CD8-positive, alpha-beta memory T cell (primary cell): ENCODE measurements at regions not wholly inside any gene's neighbourhood (a gene's known extent, or its start where the extent isn't known, plus 50 kb on each side); places are given as distances from the start of the nearest gene placed in this dataset.

Source experiments
- CTCF ChIA-PET: fragments of 350-600 bp; sonication (Branson Sonifier 250); formaldehyde crosslinking; loops from one replicate; lab custom pipeline; 2021; ENCODE audit warnings: antibody characterized with exemption; lab: Charles Lee
- POLR2A ChIA-PET: fragments of 350-600 bp; sonication (Branson Sonifier 250); formaldehyde crosslinking; loops from one replicate; lab custom pipeline; 2021; ENCODE audit warnings: antibody characterized with exemption; lab: Charles Lee
- DNase-seq, 5 donors: peaks; one replicate each; pipeline versions ENCODE4 v3.0.0 to v3.0.0-alpha.2; 2020 to 2022; ENCODE audit warnings: mixed read lengths in 1 of 5
- H3K27ac ChIP-seq: one replicate; pipeline ENCODE4 v1.7.0; 2013; ENCODE audit warnings: low read depth, mild to moderate bottlenecking, low read length, moderate library complexity
- H3K27me3 ChIP-seq: 2 replicates; pipeline ENCODE4 v1.7.0; 2013; ENCODE audit warnings: low read length, mild to moderate bottlenecking; ENCODE audit not compliant: insufficient read depth, poor library complexity, severe bottlenecking
- H3K36me3 ChIP-seq: 2 replicates; pipeline ENCODE4 v1.7.0; 2013; ENCODE audit warnings: mild to moderate bottlenecking, low read length, moderate library complexity; ENCODE audit not compliant: insufficient read depth
- H3K4me1 ChIP-seq: 2 replicates; pipeline ENCODE4 v1.7.0; 2013; ENCODE audit warnings: mild to moderate bottlenecking, low read length, moderate library complexity; ENCODE audit not compliant: insufficient read depth
- H3K4me3 ChIP-seq: 2 replicates; pipeline ENCODE4 v1.7.0; 2013; ENCODE audit warnings: mild to moderate bottlenecking, low read length
- H3K9me3 ChIP-seq: 2 replicates; pipeline ENCODE4 v1.7.0; 2013; ENCODE audit warnings: mild to moderate bottlenecking, low read length
- H3K27ac Mint-ChIP-seq, 8 donors: one replicate each; pipeline ENCODE4 v1.8.0; 2020 to 2021; ENCODE audit warnings: mixed read lengths in 8 of 8, mild to moderate bottlenecking in 6 of 8, inconsistent platforms in 3 of 8, moderate library complexity in 3 of 8
- H3K27me3 Mint-ChIP-seq, 2 donors: one replicate each; pipeline ENCODE4 v1.8.0; 2020 to 2021; ENCODE audit warnings: mixed read lengths in 2 of 2, mild to moderate bottlenecking in 1 of 2, moderate library complexity in 1 of 2
- H3K36me3 Mint-ChIP-seq, 3 donors: one replicate each; pipeline ENCODE4 v1.8.0; 2020 to 2021; ENCODE audit warnings: mixed read lengths in 3 of 3, inconsistent platforms in 1 of 3, mild to moderate bottlenecking in 1 of 3
- H3K4me1 Mint-ChIP-seq, 3 donors: one replicate each; pipeline ENCODE4 v1.8.0; 2020 to 2021; ENCODE audit warnings: mixed read lengths in 3 of 3, inconsistent platforms in 1 of 3, mild to moderate bottlenecking in 1 of 3
- H3K4me3 Mint-ChIP-seq, 7 donors: one replicate each; pipeline ENCODE4 v1.8.0; 2020 to 2021; ENCODE audit warnings: mixed read lengths in 7 of 7, mild to moderate bottlenecking in 6 of 7, moderate library complexity in 4 of 7, inconsistent platforms in 2 of 7
- H3K9me3 Mint-ChIP-seq, 5 donors: one replicate each; pipeline ENCODE4 v1.8.0; 2020 to 2022; ENCODE audit warnings: mixed read lengths in 5 of 5, mild to moderate bottlenecking in 3 of 5, moderate library complexity in 2 of 5, inconsistent platforms in 1 of 5

DNA sequence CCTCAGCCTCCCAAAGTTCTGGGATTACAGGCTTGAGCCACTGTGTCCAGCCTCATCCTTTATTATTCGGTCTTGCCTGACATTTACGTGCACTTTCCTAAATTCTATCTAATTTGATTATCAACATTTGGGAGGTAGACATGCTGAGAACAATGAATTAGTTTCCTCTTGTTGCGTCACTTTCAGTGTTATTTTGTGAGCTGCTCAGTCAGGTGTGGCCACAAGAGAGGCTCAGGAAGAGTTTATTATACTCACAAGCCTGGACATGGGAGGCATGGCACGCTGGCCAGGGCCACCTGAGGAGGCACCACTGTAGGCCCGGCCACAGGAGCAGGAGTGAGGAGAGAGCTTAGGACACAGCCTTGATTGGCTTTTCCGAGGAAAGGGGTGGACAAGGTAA lies 59.7 kb upstream of the RBFOX2 start:
- no peaks in the 10 kb centered on the region for H3K4me1 Mint-ChIP-seq
- Histone ChIP-seq H3K9me3 (no peaks in the 10 kb centered on the region), H3K4me1 (no peaks in the 10 kb centered on the region), H3K36me3 (no peaks in the 10 kb centered on the region), H3K27me3 (no peaks in the 10 kb centered on the region), H3K4me3 (no peak overlapping the region), H3K27ac (no peak overlapping the region)
- H3K9me3 Mint-ChIP-seq, result peaks cover 0 to 3% (median 0%) of the 10 kb centered on the region in 5 donors
- H3K36me3 Mint-ChIP-seq, result no peaks in the 10 kb centered on the region
- CTCF ChIA-PET, result no interaction called here
- no peak overlapping the region for H3K27ac Mint-ChIP-seq
- DNase-seq, result no peak
- H3K27me3 Mint-ChIP-seq, result peaks cover 0 to 4% of the 10 kb centered on the region in 2 donors
- POLR2A ChIA-PET, result no interaction called here
- no peak overlapping the region for H3K4me3 Mint-ChIP-seq

DNA sequence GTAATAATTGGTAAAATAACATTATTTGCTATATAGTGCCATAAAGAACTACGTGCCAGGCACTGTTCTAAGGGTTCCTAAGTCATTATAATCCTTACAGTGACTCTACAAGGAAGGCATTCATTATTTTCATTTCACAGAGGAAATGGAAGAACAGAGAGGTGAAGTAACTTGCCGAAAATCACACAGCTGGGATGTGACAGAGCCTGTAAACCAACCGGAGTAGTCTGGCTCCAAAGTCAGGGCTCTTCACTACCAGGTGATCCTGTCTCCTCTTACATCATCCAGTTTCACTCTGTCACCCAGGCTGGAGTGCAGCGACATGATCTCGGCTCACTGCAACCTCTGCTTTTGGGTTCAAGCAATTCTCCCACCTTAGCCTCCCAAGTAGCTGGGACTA lies 59.2 kb upstream of the RBFOX2 start:
- Histone ChIP-seq H3K4me3 (no peak overlapping the region), H3K36me3 (no peaks in the 10 kb centered on the region), H3K27ac (no peak overlapping the region), H3K27me3 (no peaks in the 10 kb centered on the region), H3K9me3 (no peaks in the 10 kb centered on the region), H3K4me1 (no peaks in the 10 kb centered on the region)
- CTCF ChIA-PET, result no interaction called here
- Mint-ChIP-seq H3K27me3 (peaks cover 0 to 4% of the 10 kb centered on the region in 2 donors), H3K9me3 (peaks cover 0 to 3% (median 0%) of the 10 kb centered on the region in 5 donors), H3K4me3 (no peak overlapping the region), H3K36me3 (no peaks in the 10 kb centered on the region), H3K4me1 (no peaks in the 10 kb centered on the region), H3K27ac (no peak overlapping the region)
- DNase-seq, result no peak
- POLR2A ChIA-PET, result no interaction called here

DNA sequence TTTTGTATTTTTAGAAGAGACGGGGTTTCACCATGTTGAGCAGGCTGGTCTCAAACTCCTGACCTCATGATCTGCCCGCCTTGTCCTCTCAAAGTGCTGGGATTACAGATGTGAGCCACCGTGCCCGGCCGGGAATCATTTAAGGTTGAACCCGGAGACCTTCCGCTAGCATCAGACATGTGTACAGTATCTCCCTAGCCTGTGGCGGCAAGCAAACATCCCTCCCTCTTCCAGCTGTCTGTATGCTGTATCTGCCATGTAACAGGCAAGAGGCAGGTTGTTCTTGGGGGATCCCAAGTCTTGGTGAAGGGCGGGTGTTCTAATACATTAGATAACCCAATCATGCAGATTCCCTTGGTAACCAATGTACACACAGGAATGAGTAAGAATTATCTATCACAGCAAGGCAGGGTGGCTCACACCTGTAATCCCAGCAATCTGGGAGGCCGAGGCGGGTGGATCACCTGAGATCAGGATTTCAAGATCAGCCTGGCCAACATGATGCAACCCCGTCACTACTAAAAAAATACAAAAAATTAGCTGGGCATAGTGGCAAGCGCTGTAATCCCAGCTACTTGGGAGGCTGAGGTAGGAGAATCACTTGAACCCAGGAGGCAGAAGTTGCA lies 58.1 kb upstream of the RBFOX2 start:
- Histone ChIP-seq H3K4me1 (no peaks in the 10 kb centered on the region), H3K36me3 (no peaks in the 10 kb centered on the region), H3K9me3 (no peaks in the 10 kb centered on the region), H3K4me3 (no peak overlapping the region), H3K27me3 (no peaks in the 10 kb centered on the region), H3K27ac (no peak overlapping the region)
- Mint-ChIP-seq H3K4me1 (no peaks in the 10 kb centered on the region), H3K9me3 (no peaks in the 10 kb centered on the region), H3K4me3 (no peak overlapping the region), H3K27me3 (peaks cover 0 to 4% of the 10 kb centered on the region in 2 donors), H3K36me3 (no peaks in the 10 kb centered on the region), H3K27ac (no peak overlapping the region)
- CTCF ChIA-PET, result interaction anchor here (1.3 kb wide), 1 partner anchor 21 kb away, joined by 5 read pairs; no protein-coding TSS in a partner anchor
- DNase-seq, result no peak
- POLR2A ChIA-PET, result no interaction called here

DNA sequence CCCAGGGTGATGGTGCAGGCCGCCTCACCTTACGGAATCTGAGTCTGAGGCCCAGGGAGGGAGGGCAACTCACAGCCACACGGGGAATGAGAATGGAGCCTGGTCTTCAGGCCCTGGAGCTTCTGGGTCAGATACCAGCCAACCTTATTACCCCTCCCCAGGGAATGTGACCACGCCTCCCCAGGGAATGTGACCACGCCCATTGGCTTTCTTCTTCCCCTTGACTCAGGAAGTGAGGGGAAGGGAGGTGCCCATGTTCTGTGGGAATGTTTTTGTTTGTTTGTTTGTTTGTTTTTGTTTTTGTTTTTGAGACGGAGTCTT lies 57.5 kb upstream of the RBFOX2 start:
- no peaks in the 10 kb centered on the region for H3K9me3 ChIP-seq
- no peaks in the 10 kb centered on the region for H3K36me3 ChIP-seq
- H3K9me3 Mint-ChIP-seq, result no peaks in the 10 kb centered on the region
- CTCF ChIA-PET, result interaction anchor here (1.3 kb wide), 2 partner anchors 10 to 20 kb away, joined by 3 to 5 read pairs; no protein-coding TSS in a partner anchor
- no peaks in the 10 kb centered on the region for H3K27me3 ChIP-seq
- no peak overlapping the region for H3K27ac ChIP-seq
- no peak overlapping the region for H3K4me3 ChIP-seq
- H3K27me3 Mint-ChIP-seq, result peaks cover 0 to 4% of the 10 kb centered on the region in 2 donors
- no peaks in the 10 kb centered on the region for H3K4me1 Mint-ChIP-seq
- no peaks in the 10 kb centered on the region for H3K36me3 Mint-ChIP-seq
- H3K27ac Mint-ChIP-seq, result no peak overlapping the region
- no peaks in the 10 kb centered on the region for H3K4me1 ChIP-seq
- POLR2A ChIA-PET, result no interaction called here
- DNase-seq, result no peak
- no peak overlapping the region for H3K4me3 Mint-ChIP-seq

DNA sequence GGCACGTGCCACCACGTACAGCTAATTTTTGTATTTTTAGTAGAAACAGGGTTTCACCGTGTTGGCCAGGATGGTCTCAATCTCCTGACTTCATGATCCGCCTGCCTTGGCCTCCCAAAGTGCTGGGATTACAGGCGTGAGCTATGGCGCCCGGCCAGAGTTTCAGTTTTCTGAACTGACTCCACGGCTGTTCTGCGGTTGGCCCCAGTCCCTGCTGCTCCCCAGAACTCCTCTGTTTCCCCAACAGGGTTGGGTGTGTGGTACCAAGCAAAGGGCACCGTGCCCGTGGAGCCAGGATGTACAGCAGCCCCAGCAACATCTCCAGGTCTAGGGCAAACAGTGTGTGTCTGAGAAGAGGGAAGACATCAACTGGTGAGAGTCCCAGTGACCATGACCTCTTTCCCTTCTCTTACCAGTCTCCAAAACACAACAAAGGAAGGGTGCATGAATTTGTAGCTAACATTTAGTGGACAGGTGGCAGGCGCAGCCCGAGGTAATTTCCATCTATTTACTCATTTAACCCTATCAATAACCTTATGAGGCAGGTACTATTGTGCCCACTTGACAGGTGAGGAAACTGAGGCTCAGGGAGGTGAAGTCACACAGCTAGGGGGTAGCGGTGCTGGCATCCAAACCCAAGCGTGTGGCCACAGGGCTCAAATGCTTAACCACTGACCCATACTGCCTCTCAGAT lies 57.0 kb upstream of the RBFOX2 start:
- Mint-ChIP-seq H3K4me3 (no peak overlapping the region), H3K36me3 (no peaks in the 10 kb centered on the region), H3K27me3 (peaks cover 0 to 4% of the 10 kb centered on the region in 2 donors), H3K27ac (no peak overlapping the region), H3K9me3 (no peaks in the 10 kb centered on the region), H3K4me1 (no peaks in the 10 kb centered on the region)
- Histone ChIP-seq H3K4me3 (no peak overlapping the region), H3K27me3 (no peaks in the 10 kb centered on the region), H3K9me3 (no peaks in the 10 kb centered on the region), H3K27ac (no peak overlapping the region), H3K4me1 (no peaks in the 10 kb centered on the region), H3K36me3 (no peaks in the 10 kb centered on the region)
- DNase-seq, result no peak
- CTCF ChIA-PET, result interaction anchor here (1.2 to 1.3 kb wide), 2 partner anchors 10 to 20 kb away, joined by 3 to 4 read pairs; no protein-coding TSS in a partner anchor
- POLR2A ChIA-PET, result no interaction called here

DNA sequence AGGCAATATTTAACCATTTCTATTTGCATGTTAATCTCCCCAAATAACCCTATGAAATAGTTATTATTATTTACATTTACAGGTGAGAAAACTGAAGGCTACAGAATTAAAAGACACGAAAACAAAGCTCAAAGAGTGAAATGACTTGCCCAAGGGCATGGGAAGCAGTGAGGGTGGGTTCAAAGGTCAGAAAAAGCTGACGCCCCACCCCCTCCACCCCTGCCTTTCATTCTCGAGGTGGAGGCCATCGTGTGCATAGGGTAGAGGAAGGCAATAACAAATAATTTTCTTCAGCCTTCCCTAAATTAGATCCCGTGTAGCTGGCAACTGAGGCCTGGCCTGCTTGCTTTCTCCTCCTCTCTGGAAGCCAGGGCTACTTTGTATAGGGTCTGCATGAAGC lies 56.1 kb upstream of the RBFOX2 start:
- Mint-ChIP-seq H3K27ac (no peak overlapping the region), H3K4me1 (peaks cover 0 to 3% (median 0%) of the 10 kb centered on the region in 3 donors), H3K36me3 (no peaks in the 10 kb centered on the region), H3K27me3 (peaks cover 0 to 4% of the 10 kb centered on the region in 2 donors), H3K4me3 (no peak overlapping the region), H3K9me3 (no peaks in the 10 kb centered on the region)
- Histone ChIP-seq H3K27me3 (no peaks in the 10 kb centered on the region), H3K4me3 (no peak overlapping the region), H3K27ac (no peak overlapping the region), H3K9me3 (no peaks in the 10 kb centered on the region), H3K4me1 (no peaks in the 10 kb centered on the region), H3K36me3 (no peaks in the 10 kb centered on the region)
- CTCF ChIA-PET, result interaction anchor here (1.2 kb wide), 1 partner anchor 19 kb away, joined by 4 read pairs; no protein-coding TSS in a partner anchor
- POLR2A ChIA-PET, result interaction anchor here (0.7 kb wide), 1 partner anchor 51 kb away, joined by 4 read pairs; no protein-coding TSS in a partner anchor
- DNase-seq, result no peak

DNA sequence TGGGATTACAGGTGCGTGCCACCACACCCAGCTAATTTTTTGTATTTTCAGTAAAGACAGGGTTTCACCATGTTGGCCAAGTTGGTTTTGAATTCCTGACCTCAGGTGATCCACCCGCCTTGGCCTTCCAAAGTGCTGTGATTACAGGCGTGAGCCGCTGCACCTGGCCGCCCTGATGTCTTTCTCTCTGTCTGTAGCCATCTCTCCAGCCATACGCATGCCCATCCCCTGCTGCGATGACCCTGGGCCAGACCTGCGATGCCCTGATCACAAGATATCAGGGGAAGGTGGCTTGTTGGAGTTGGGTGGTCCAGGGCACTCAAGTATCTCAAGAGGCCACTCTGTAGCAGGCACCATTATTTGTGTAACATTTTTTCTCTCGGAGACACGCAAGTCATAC lies 54.4 kb upstream of the RBFOX2 start:
- POLR2A ChIA-PET, result no interaction called here
- Mint-ChIP-seq H3K27ac (no peak overlapping the region), H3K4me1 (peaks cover 0 to 3% (median 0%) of the 10 kb centered on the region in 3 donors)

DNA sequence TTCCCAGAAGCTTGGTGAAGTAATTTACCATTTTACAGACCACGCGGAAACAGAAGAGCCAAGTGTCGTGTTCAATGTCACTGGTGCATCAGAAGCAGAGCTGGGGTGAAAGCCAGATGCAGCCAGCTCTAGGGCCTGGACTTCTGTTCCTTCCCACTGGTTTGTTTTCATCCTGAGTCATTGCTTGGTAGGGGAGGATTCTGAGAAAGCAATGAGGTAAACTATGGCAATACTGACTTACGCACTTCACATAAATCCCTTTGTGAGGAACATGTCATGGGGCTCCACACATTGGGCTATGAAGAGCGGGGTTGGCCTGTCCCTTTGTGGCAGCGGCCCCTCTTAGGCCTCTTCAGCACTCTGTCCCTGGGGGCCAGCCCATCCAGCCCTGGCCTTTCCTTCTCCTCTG lies 52.4 kb upstream of the RBFOX2 start:
- no peak overlapping the region for H3K4me3 ChIP-seq
- H3K27ac ChIP-seq, result no peak overlapping the region
- no peaks in the 10 kb centered on the region for H3K9me3 ChIP-seq
- H3K27me3 Mint-ChIP-seq, result no peaks in the 10 kb centered on the region
- no peaks in the 10 kb centered on the region for H3K36me3 ChIP-seq
- ChIA-PET CTCF (no interaction called here), POLR2A (no interaction called here)
- DNase-seq, result no peak
- no peaks in the 10 kb centered on the region for H3K4me1 ChIP-seq
- peaks cover 0 to 3% (median 0%) of the 10 kb centered on the region in 3 donors for H3K4me1 Mint-ChIP-seq
- H3K27me3 ChIP-seq, result no peaks in the 10 kb centered on the region
- no peaks in the 10 kb centered on the region for H3K9me3 Mint-ChIP-seq
- H3K27ac Mint-ChIP-seq, result no peak overlapping the region
- H3K36me3 Mint-ChIP-seq, result no peaks in the 10 kb centered on the region
- no peak overlapping the region for H3K4me3 Mint-ChIP-seq

More for the DNA sequence above, 54.4 kb upstream of the RBFOX2 start:
- H3K4me3 ChIP-seq, result no peak overlapping the region
- H3K27me3 ChIP-seq, result no peaks in the 10 kb centered on the region
- H3K27ac ChIP-seq, result no peak overlapping the region
- no peak for DNase-seq
- H3K4me1 ChIP-seq, result no peaks in the 10 kb centered on the region
- no peaks in the 10 kb centered on the region for H3K9me3 ChIP-seq
- no peaks in the 10 kb centered on the region for H3K9me3 Mint-ChIP-seq
- no peaks in the 10 kb centered on the region for H3K27me3 Mint-ChIP-seq
- H3K36me3 ChIP-seq, result no peaks in the 10 kb centered on the region
- CTCF ChIA-PET, result interaction anchor here (1.3 kb wide), 1 partner anchor 17 kb away, joined by 4 read pairs; no protein-coding TSS in a partner anchor
- no peaks in the 10 kb centered on the region for H3K36me3 Mint-ChIP-seq
- no peak overlapping the region for H3K4me3 Mint-ChIP-seq
